ENCODE measurements at regions not wholly inside any gene's neighbourhood (a gene's known extent, or its start where the extent isn't known, plus 50 kb on each side); places are given as distances from the start of the nearest gene placed in this dataset.

- no peak for TF ChIP-seq ARNTL (CRISPR knock-in tag; IDR thresholded peaks at IDR 0.05; ENCODE audit: borderline replicate concordance, low read depth)
- no peak for TF ChIP-seq SNAI2 (CRISPR knock-in tag; IDR thresholded peaks at IDR 0.05)
- TF ChIP-seq ZNF70 (CRISPR knock-in tag; IDR thresholded peaks at IDR 0.05) = no peak
- TF ChIP-seq ISL1 (CRISPR knock-in tag; IDR thresholded peaks at IDR 0.05) = no peak
- TF ChIP-seq PATZ1 (CRISPR knock-in tag; IDR thresholded peaks at IDR 0.05; ENCODE audit: borderline replicate concordance) = no peak
- no peak for TF ChIP-seq ZC3H10 (CRISPR knock-in tag; IDR thresholded peaks at IDR 0.05)
- no peak for TF ChIP-seq TOX (CRISPR knock-in tag; IDR thresholded peaks at IDR 0.05; ENCODE audit: borderline replicate concordance)
- TF ChIP-seq TSHZ2 (CRISPR knock-in tag; IDR thresholded peaks at IDR 0.05) = no peak
- no peak for TF ChIP-seq ZFP3 (CRISPR knock-in tag; IDR thresholded peaks at IDR 0.05)
- no peak for TF ChIP-seq CREB5 (CRISPR knock-in tag; IDR thresholded peaks at IDR 0.05; ENCODE audit: low read depth)
These were observed 1517.5 kb upstream of the ZEB2 start for GRCh38 chr2:146037334-146037870.
